Fibroblast of pulmonary artery (primary cell): ENCODE measurements at regions not wholly inside any gene's neighbourhood (a gene's known extent, or its start where the extent isn't known, plus 50 kb on each side); places are given as distances from the start of the nearest gene placed in this dataset.
"Not testable (repeated sequence)": the region's sequence is repeated elsewhere in the genome, so short reads cannot be mapped to it uniquely, and the experiment has no call there.

ENCODE experiments used
- DNase-seq: peaks from one replicate; pipeline ENCODE4 v3.0.0-alpha.2; 2010; ENCODE audit warnings: low read depth
- H3K4me3 ChIP-seq: replicated peaks from 2 replicates; pipeline ENCODE4 v1.5.1; 2011; ENCODE audit warnings: low read depth, mild to moderate bottlenecking, control low read depth, low read length, moderate library complexity
- TF ChIP-seq, protein P1 (sequence below): IDR thresholded peaks from 2 replicates; pipeline ENCODE4 v1.5.1; 2011; ENCODE audit warnings: mild to moderate bottlenecking, control low read depth, low read length, inconsistent platforms; ENCODE audit errors: missing control alignments

DNA sequence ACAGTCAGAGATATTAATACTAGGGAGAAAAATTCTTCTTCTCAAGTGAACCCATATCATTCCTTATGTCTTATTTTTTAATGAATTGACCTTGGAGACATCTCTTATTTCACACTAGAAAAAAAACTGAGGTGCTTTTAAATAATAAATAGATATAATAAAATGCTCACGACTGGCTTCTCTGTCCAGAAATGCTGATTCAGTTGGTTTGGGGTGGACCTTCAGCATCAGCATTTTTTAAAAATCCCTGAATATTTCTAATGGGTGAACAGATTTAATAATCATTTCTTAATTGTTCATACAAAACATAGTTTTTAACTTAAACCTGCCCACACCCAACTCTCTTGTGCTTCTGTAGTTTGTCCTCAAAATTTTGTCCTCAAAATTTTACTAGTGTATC lies 283.9 kb downstream of the TECRL start:
- TF ChIP-seq, protein P1, sequence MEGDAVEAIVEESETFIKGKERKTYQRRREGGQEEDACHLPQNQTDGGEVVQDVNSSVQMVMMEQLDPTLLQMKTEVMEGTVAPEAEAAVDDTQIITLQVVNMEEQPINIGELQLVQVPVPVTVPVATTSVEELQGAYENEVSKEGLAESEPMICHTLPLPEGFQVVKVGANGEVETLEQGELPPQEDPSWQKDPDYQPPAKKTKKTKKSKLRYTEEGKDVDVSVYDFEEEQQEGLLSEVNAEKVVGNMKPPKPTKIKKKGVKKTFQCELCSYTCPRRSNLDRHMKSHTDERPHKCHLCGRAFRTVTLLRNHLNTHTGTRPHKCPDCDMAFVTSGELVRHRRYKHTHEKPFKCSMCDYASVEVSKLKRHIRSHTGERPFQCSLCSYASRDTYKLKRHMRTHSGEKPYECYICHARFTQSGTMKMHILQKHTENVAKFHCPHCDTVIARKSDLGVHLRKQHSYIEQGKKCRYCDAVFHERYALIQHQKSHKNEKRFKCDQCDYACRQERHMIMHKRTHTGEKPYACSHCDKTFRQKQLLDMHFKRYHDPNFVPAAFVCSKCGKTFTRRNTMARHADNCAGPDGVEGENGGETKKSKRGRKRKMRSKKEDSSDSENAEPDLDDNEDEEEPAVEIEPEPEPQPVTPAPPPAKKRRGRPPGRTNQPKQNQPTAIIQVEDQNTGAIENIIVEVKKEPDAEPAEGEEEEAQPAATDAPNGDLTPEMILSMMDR = no peak
- H3K4me3 ChIP-seq = no peak overlapping the region
- no peak for DNase-seq

DNA sequence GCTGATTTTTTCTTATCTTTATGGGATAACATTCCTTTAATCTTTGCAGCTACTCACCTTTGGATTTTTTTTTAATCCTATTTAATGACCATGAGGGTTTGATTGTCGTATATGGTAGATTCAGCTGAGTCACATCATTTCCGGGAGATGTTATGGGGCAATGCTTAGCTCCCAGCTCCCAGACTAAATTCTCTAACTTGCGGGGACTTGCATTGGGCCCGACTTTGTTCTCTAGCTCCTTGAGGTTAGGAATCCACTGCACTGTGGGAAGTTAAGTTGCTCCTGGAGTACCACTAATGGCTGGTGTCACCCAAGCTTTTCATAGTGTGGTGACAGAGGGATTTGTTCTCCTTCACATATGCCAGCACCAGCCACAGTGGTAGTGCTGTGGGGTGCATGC lies 287.4 kb downstream of the TECRL start:
- TF ChIP-seq, protein P1 = no peak
- H3K4me3 ChIP-seq = no peak overlapping the region
- no peak for DNase-seq

DNA sequence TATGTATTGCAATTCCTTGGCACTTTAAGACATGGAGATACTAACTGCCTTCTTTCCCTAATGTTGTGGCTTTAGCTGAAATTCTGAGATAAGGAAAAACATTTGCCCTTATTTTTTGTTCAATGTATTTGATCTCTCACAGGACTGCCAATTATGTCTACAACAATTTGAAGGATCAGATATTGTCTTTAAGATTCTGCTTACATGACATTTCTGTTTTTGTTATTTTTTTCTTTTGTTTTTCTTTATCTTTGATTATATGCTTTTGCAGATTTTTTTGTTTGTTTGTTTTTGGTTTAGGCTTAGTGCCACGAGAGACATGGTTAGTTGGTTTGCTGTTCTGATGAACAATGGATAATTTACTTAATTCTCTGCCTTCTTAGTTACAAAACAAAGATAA lies 303.3 kb downstream of the TECRL start:
- H3K4me3 ChIP-seq = no peak overlapping the region
- no peak for DNase-seq
- TF ChIP-seq, protein P1 = no peak

DNA sequence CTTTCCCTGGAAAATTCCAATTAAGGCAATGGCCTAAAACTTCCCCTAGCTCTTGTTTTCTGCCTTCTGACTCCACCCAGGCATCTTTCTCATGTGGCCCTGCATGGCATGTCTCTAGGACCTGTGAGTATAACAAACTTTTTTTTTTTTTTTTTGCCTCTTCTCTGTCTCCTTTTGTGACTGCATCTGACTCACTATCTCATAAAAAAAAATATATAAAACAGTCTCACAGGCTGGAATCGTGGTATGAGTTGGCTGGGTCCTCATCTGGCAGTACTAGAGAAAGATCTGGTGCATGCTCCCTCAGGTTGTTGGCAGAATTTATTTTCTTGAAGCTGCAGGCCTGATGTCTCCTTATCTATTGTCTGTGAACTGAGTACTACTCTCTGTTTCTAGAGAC lies 313.9 kb downstream of the TECRL start:
- TF ChIP-seq, protein P1 = no peak
- DNase-seq = no peak
- H3K4me3 ChIP-seq = no peak overlapping the region

DNA sequence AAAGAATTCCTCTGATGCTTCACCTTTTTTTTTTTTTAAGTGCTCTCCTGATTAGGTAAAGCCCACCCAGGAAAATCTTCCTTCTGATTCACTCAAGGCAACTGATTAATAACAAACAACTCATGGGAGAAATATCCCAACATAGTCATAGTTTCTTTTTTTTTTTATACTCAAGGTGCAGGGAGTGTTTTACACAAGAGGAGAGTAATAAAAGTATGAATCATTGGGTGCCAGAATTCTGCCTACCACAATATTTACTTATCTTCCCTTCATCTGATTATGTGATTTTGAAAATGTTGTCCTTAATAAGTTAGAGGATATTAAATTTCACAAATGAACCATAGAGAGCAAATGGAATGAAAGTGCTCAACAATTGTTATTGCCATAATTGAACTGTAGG lies 329.9 kb downstream of the TECRL start:
- TF ChIP-seq, protein P1 = no peak
- H3K4me3 ChIP-seq = no peak overlapping the region
- DNase-seq = no peak

DNA sequence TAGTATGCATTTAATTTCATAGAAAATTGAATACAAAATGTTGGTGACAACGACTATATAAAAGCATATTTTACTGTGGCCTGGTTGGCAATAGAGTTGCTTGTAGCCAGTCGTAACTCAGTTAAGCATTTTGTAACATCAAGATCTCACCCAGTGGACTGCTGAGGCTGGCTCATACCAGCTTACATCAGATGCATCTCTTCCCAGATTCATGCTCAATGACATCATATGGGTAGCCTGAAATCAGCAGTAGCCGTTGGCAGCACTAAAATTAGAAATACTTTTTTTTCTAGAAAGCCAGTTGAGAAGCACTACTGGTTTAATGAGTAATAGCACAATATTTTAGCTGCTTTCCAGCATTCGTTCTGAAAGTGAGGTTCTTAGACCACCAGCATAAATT lies 341.2 kb downstream of the TECRL start:
- DNase-seq = peak; percentile 1
- TF ChIP-seq, protein P1 = no peak
- no peak overlapping the region for H3K4me3 ChIP-seq

DNA sequence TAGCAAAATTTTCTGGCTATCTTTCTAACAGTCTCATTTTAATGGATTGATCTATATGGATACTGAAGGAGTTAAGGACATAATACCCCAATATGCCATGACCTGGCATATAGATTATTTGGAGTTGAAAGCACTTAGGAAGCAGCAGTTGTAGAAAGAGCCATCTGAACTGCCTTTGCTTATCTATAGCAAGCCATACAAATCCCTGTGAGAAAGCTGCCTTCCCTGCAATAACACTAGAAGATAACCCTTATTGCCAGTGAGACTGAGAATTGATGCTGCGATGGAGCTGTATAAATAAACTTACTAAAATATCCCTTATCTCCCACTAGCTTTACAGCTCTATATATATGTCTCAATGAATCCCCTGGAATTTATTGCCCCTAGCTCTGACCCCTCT lies 346.3 kb downstream of the TECRL start:
- no peak overlapping the region for H3K4me3 ChIP-seq
- TF ChIP-seq, protein P1 = no peak
- DNase-seq = no peak

DNA sequence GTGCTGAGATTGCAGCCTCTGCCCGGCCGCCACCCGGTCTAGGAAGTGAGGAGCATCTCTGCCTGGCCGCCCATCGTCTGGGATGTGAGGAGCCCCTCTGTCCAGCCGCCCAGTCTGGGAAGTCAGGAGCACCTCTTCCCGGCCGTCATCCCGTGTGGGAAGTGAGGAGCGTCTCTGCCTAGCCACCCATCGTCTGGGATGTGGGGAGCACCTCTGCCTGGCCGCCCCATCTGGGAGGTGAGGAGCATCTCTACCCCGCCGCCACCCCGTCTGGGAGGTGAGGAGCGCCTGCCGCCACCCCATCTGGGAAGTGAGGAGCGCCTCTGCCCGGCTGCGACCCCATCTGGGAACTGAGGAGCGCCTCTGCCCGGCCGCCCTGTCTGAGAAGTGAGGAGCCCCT lies 372.2 kb downstream of the TECRL start:
- DNase-seq, H3K4me3 ChIP-seq: not testable (repeated sequence)
